Tibial artery (tissue), 4 donors: ENCODE measurements at regions not wholly inside any gene's neighbourhood (a gene's known extent, or its start where the extent isn't known, plus 50 kb on each side); places are given as distances from the start of the nearest gene placed in this dataset.

Experiments
- DNase-seq, 2 donors: peaks; one replicate each; pipeline ENCODE4 v3.0.0-alpha.2; 2019
- H3K27ac ChIP-seq, 2 donors: fragments of 200-600 bp; sonication (generic) in 1 of 2; 1 replicate in 1 of 2; 2 replicates in 1 of 2; pipeline ENCODE4 v1.5.1; 2018 to 2019; ENCODE audit warnings: mild to moderate bottlenecking in 1 of 2
- H3K27me3 ChIP-seq, 2 donors: fragments of 200-600 bp; sonication (generic) in 1 of 2; one replicate each; pipeline versions ENCODE4 v1.5.1 to v1.6.0; 2016 to 2019
- H3K36me3 ChIP-seq, 3 donors: fragments of 200-600 bp; sonication (generic) in 2 of 3; one replicate each; pipeline ENCODE4 v1.5.1; 2016 to 2019; ENCODE audit warnings: mild to moderate bottlenecking in 2 of 3
- H3K4me1 ChIP-seq, 4 donors: fragments of 200-600 bp; sonication (generic) in 2 of 4; 1 replicate in 3 of 4; 2 replicates in 1 of 4; pipeline ENCODE4 v1.5.1; 2016 to 2019
- H3K4me3 ChIP-seq, 2 donors: fragments of 200-600 bp; sonication (generic) in 1 of 2; 1 replicate in 1 of 2; 2 replicates in 1 of 2; pipeline ENCODE4 v1.5.1; 2018 to 2019; ENCODE audit warnings: mild to moderate bottlenecking in 2 of 2
- H3K9me3 ChIP-seq, 3 donors: fragments of 200-600 bp; sonication (generic) in 1 of 3; one replicate each; pipeline ENCODE4 v1.5.1; 2016 to 2019
- CTCF ChIP-seq, 2 experiments: fragments of 200-600 bp in 1 of 2; fragments of 450-650 bp in 1 of 2; IDR thresholded peaks; one replicate each; pipeline ENCODE4 v1.5.1; 2017 to 2019; ENCODE audit warnings: antibody characterized with exemption in 2 of 2, mild to moderate bottlenecking in 1 of 2, moderate library complexity in 1 of 2
- intact Hi-C: fragments of 100-400 bp; cut with DNase I; formaldehyde crosslinking; loops from one replicate; pipeline ENCODE4 v1.15.0; 2023; ENCODE audit warnings: low total_unique reads

- intact Hi-C loops: no loop called here
- Histone ChIP-seq H3K27ac (peak overlapping the region; percentile 18 to 29), H3K9me3 (no peaks in the 10 kb centered on the region), H3K36me3 (no peaks in the 10 kb centered on the region), H3K4me1 (peaks cover 0 to 45% (median 15%) of the 10 kb centered on the region in 4 donors), H3K4me3 (no peak overlapping the region), H3K27me3 (no peaks in the 10 kb centered on the region)
- no peak for TF ChIP-seq CTCF (IDR thresholded peaks at IDR 0.05)
- DNase-seq: no peak
Observed at GRCh38 chr4:156560701-156561100, 410.9 kb downstream of the PDGFC start.

GRCh38 chr4:156559346-156559745 is 412.3 kb downstream of the PDGFC start:
- TF ChIP-seq CTCF (IDR thresholded peaks at IDR 0.05): no peak
- H3K36me3 ChIP-seq: no peaks in the 10 kb centered on the region
- H3K4me1 ChIP-seq: peaks cover 0 to 45% (median 15%) of the 10 kb centered on the region in 4 donors
- peak overlapping the region; percentile 32 to 40 for H3K27ac ChIP-seq
- intact Hi-C loops: no loop called here
- no peak for DNase-seq
- no peaks in the 10 kb centered on the region for H3K9me3 ChIP-seq
- no peak overlapping the region for H3K4me3 ChIP-seq
- H3K27me3 ChIP-seq: no peaks in the 10 kb centered on the region

GRCh38 chr4:156558373-156559025 is 413.1 kb downstream of the PDGFC start:
- Histone ChIP-seq H3K27ac (peak overlapping the region; percentile 32 to 40), H3K27me3 (no peaks in the 10 kb centered on the region), H3K36me3 (no peaks in the 10 kb centered on the region), H3K4me3 (no peak overlapping the region), H3K9me3 (no peaks in the 10 kb centered on the region), H3K4me1 (peaks cover 0 to 41% (median 15%) of the 10 kb centered on the region in 4 donors)
- DNase-seq: peak in 1 of 2 donors; percentile 63
- TF ChIP-seq CTCF (IDR thresholded peaks at IDR 0.05): no peak
- intact Hi-C loops: no loop called here

- no peaks in the 10 kb centered on the region for H3K9me3 ChIP-seq
- peaks cover 0 to 37% (median 13%) of the 10 kb centered on the region in 4 donors for H3K4me1 ChIP-seq
- H3K27ac ChIP-seq: no peak overlapping the region
- DNase-seq: no peak
- no peaks in the 10 kb centered on the region for H3K36me3 ChIP-seq
- no peak overlapping the region for H3K4me3 ChIP-seq
- TF ChIP-seq CTCF (IDR thresholded peaks at IDR 0.05): no peak
- intact Hi-C loops: no loop called here
- no peaks in the 10 kb centered on the region for H3K27me3 ChIP-seq
Observed at GRCh38 chr4:156557920-156558319, 413.7 kb downstream of the PDGFC start.

- TF ChIP-seq CTCF (IDR thresholded peaks at IDR 0.05): no peak
- no peaks in the 10 kb centered on the region for H3K27me3 ChIP-seq
- peaks cover 0 to 23% (median 10%) of the 10 kb centered on the region in 4 donors for H3K4me1 ChIP-seq
- no peak overlapping the region for H3K4me3 ChIP-seq
- no peak overlapping the region for H3K27ac ChIP-seq
- H3K36me3 ChIP-seq: no peaks in the 10 kb centered on the region
- intact Hi-C loops: no loop called here
- no peak for DNase-seq
- H3K9me3 ChIP-seq: no peaks in the 10 kb centered on the region
Observed at GRCh38 chr4:156556336-156556735, 415.3 kb downstream of the PDGFC start.
